ENCODE measurements at regions not wholly inside any gene's neighbourhood (a gene's known extent, or its start where the extent isn't known, plus 50 kb on each side); places are given as distances from the start of the nearest gene placed in this dataset.

- TF ChIP-seq, protein P1, sequence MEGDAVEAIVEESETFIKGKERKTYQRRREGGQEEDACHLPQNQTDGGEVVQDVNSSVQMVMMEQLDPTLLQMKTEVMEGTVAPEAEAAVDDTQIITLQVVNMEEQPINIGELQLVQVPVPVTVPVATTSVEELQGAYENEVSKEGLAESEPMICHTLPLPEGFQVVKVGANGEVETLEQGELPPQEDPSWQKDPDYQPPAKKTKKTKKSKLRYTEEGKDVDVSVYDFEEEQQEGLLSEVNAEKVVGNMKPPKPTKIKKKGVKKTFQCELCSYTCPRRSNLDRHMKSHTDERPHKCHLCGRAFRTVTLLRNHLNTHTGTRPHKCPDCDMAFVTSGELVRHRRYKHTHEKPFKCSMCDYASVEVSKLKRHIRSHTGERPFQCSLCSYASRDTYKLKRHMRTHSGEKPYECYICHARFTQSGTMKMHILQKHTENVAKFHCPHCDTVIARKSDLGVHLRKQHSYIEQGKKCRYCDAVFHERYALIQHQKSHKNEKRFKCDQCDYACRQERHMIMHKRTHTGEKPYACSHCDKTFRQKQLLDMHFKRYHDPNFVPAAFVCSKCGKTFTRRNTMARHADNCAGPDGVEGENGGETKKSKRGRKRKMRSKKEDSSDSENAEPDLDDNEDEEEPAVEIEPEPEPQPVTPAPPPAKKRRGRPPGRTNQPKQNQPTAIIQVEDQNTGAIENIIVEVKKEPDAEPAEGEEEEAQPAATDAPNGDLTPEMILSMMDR (IDR thresholded peaks at IDR 0.05; ENCODE audit: control extremely low read depth, extremely low read depth, low read depth, missing control alignments): no peak
- ChIA-PET CTCF (interaction anchor here (1.4 to 2.7 kb wide), 2 partner anchors 8 to 13 kb away, joined by 4 to 13 read pairs; no protein-coding TSS in a partner anchor), POLR2A (no interaction called here)
- no peak for DNase-seq (ENCODE audit: extremely low spot score)
These were observed 170.2 kb upstream of the POU5F2 start for GRCh38 chr5:93911609-93912008.

DNA sequence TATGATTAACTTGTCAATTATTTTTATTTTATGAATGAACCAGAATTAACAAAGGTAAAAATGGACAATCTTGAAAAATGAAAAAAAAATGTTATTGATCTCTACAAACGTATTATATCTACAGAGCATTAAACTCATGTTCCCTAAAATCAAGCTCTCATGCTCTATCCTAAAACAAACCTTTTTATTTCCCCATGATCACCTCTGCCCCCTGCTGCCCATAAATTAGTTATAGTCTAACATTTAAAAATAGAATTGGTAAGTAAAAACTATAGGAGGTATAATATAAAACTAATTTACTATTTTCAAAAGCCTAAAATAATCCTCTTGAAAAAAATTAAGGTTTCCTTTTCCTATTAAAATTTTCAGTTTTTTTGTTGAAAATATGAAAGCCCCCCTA lies 168.0 kb upstream of the POU5F2 start:
- TF ChIP-seq, protein P1 (IDR thresholded peaks at IDR 0.05; ENCODE audit: control extremely low read depth, extremely low read depth, low read depth, missing control alignments): no peak
- POLR2A ChIA-PET: no interaction called here
- CTCF ChIA-PET: interaction anchor here (1.1 to 1.4 kb wide), 2 partner anchors 10 to 108 kb away, joined by 3 read pairs; no protein-coding TSS in a partner anchor
- DNase-seq (ENCODE audit: extremely low spot score): no peak

DNA sequence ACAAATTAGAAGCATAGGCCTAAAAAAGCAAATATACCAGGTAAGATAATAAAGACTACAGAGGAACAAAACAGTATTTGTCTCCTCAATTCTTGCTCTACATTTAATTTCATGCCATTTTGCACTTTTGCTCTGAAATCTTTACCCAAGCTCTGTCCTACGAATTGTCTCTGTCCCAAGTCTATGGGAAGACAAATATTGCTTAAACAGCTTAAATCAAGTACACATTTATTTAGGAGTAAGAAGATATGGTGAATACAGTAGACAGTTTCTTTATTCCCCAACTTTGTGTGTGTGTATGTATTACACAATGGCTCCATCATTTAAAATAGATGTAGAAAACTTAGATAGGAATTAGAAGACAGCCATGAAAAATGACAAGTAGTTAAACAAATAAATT lies 163.5 kb upstream of the POU5F2 start:
- TF ChIP-seq, protein P1 (IDR thresholded peaks at IDR 0.05; ENCODE audit: control extremely low read depth, extremely low read depth, low read depth, missing control alignments): no peak
- POLR2A ChIA-PET: no interaction called here
- no peak for DNase-seq (ENCODE audit: extremely low spot score)
- CTCF ChIA-PET: no interaction called here

DNA sequence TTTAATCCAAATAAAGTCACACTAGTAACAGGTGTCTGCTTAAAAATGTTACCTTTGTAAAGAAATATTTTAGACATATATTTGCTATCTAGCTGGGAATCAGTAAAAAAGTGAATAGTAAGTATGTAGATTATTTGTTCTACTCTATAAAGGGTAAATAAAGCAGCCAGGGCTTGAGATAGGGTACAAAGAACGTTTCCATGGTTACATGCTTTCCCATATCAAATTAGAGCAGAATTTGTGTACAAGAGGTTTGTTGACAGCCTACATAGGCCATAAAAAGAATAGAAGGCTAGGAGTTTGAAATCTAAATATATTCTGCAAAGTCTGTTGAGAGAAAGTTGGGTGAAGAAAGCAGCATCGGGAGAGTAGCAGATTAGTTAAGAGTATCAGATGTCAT lies 160.9 kb upstream of the POU5F2 start:
- POLR2A ChIA-PET: no interaction called here
- CTCF ChIA-PET: interaction anchor here (1.2 to 1.8 kb wide), 3 partner anchors 14 to 54 kb away, joined by 3 to 4 read pairs (median 3); no protein-coding TSS in a partner anchor
- no peak for DNase-seq (ENCODE audit: extremely low spot score)
- TF ChIP-seq, protein P1 (IDR thresholded peaks at IDR 0.05; ENCODE audit: control extremely low read depth, extremely low read depth, low read depth, missing control alignments): no peak

DNA sequence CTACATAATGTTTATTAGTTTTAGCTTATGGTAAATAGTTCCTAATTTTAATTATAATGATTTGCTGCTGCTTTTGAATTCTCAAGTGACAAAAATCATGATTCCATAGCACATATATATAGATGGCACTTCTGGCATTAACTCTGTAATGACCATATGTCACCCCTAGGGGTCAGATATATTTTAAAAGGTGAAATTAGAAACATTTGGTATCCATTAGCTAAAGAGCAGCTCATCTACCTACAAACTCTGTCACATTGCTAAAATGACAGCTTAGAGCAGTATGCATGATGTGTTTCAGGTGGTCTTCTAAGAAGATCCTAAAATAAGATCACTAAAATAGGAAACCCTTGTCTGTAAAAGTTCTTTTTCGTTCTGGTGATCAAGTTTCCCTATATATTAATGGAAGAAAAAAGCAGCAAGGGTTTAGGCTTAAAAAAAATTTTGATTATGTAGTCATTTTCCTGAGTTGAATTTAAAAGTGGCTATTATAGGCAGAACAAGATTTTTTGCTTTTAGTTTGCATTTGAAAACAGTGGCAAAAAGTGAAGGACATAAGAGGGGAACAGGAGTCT lies 157.7 kb upstream of the POU5F2 start:
- POLR2A ChIA-PET: no interaction called here
- CTCF ChIA-PET: interaction anchor here (0.7 to 2.7 kb wide), 20 partner anchors 9 to 1038 kb away, joined by 3 to 13 read pairs (median 3); partner anchors contain the start of gene NR2F1
- TF ChIP-seq, protein P1 (IDR thresholded peaks at IDR 0.05; ENCODE audit: control extremely low read depth, extremely low read depth, low read depth, missing control alignments): peak; percentile 26
- peak; percentile 3 for DNase-seq (ENCODE audit: extremely low spot score)

- DNase-seq (ENCODE audit: extremely low spot score): no peak
- ChIA-PET POLR2A (no interaction called here), CTCF (interaction anchor here (0.6 to 2.1 kb wide), 7 partner anchors 8 to 297 kb away, joined by 3 to 6 read pairs (median 3); no protein-coding TSS in a partner anchor)
- TF ChIP-seq, protein P1 (IDR thresholded peaks at IDR 0.05; ENCODE audit: control extremely low read depth, extremely low read depth, low read depth, missing control alignments): peak; percentile 49
These were observed 153.4 kb upstream of the POU5F2 start for GRCh38 chr5:93894601-93895354.
